HG03025 (cell line): ENCODE measurements at regions not wholly inside any gene's neighbourhood (a gene's known extent, or its start where the extent isn't known, plus 50 kb on each side); places are given as distances from the start of the nearest gene placed in this dataset.

ENCODE experiments used
- ATAC-seq: cut with Tn5 transposase; IDR thresholded peaks from one replicate; pipeline ENCODE4 v1.9.1; 2021; ENCODE audit warnings: mild to moderate bottlenecking, moderate library complexity; ENCODE audit not compliant: unreplicated experiment, low FRiP score

DNA sequence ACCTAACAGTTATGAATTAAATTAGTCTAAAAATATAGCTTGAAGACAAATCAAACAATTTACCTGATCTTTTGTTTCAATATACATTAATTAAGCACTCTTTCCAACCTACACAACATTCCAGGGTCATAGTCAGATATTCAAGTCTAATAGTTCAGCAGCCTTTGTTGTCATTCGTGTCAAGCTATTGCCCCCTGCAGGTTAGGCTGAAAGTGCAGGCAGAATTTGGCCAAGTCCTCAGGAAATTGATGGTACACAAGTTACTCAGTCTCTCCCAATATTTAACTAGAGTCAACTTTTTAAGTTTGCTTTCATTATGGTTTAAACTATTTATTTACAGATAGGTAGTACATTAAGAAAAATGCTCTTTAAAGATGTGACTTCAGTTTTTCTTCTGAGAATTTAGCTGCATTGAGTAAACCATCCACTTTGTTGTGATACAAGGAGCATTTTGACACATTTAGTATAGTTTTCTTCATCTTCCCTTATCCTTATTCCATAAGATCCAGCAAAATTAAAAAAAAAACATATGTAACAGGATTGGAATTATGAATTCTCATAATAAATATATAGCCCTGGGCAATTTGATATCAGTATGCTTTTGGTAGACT, 130.3 kb upstream of the DPYD start:
- ATAC-seq, result no peak

GRCh38 chr1:98049370-98050135, 128.7 kb upstream of the DPYD start:
- no peak for ATAC-seq

- no peak for ATAC-seq
Observed at GRCh38 chr1:98048751-98049325, 128.0 kb upstream of the DPYD start.

DNA sequence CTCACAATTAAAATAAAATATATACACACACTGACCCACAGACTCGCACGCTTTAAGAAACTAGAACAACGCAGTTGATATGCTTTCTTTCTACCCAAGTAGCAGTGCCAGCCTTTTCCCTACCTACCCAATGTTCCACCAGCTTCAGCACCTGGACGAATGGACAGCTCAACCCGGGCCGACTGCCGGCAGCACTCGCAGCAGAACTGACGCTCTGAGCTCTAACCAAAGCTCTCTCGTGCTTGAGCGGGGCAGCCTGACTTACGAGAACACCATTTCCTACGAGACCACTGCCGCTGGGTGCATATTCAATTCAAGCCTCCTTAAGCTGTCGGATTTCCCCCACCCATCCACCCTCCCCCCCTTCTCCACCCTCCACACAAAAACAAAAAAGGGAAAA, 127.4 kb upstream of the DPYD start:
- peak; percentile 67 for ATAC-seq

- ATAC-seq, result no peak
Observed at GRCh38 chr1:98047171-98047570, 126.3 kb upstream of the DPYD start.

GRCh38 chr1:98045767-98046641, 125.2 kb upstream of the DPYD start:
- no peak for ATAC-seq

DNA sequence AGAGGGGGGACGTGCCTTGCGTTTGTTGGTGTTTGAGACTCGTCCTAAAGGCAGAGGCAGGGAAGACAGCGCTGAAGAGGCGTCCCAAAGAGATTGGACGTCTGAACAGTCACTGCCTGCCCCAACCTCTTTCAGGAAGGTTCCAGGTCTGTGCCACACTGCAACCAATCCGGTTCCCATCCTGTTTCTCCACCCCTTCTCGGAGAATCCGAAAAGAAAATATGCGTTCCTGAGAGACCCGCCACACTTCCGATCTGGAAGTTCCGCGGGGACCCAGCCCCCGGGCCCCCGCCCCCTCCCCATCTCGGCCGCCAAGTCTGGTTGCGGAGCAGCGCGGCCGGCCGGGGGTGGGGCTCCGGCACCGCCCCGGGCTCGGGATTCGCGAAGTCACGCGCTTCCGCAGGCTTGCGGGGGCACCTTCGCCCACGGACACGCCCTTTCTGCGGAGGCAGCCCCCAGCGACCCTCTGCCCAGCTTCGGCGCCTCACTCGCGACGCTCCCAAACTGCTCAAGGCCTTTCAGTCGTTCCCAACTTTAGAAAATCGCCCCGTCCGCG, 124.5 kb upstream of the DPYD start:
- ATAC-seq, result no peak

DNA sequence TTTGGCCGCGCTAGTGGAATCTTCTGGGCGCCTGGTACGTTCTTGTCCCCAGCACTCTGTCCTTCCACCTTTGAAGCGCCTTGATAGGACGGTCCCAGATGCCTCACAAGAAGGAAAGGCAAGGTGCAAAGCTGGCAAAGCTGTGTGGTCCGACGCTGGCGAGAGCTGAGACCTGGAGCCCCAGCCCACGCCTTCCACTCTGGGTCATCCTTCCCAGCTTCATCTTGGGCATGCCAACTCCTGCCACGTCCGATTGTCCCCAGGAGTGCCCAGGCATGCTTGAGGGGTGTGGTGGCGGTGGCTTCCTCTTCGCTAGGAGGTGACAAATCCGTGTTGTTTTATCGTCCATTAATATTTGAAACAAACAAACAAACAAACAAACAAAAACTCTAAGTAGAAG, 123.9 kb upstream of the DPYD start:
- ATAC-seq, result no peak

DNA sequence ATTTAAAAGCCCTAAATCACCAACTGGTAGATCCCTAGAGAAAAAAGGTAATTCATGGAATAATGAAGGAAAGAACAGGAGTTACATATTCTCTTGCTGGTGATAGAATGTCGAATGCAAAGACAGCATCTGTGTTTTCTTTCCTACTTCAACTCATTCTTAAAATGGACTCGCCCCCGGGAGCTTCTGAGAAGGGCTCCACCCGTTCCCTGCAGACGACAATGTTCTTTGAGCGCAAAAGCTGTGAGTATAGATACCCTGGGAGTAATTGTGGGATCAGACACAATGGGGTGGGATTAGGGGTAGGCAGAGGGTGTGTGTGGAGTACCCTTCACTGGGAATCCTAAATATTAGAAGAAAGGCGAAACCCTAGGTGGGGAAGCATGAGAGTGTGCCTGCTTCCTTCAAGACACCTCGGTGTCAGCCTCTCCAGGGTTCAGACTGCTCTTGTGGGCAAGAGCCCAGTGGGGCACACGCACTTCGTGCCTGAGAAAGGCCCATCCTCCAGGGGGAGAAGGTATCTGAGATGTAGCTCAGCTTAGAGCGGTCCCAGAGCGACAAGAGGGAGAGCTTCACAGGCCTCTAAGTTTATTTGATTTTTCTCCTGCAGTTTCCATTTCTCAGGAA, 123.3 kb upstream of the DPYD start:
- no peak for ATAC-seq

DNA sequence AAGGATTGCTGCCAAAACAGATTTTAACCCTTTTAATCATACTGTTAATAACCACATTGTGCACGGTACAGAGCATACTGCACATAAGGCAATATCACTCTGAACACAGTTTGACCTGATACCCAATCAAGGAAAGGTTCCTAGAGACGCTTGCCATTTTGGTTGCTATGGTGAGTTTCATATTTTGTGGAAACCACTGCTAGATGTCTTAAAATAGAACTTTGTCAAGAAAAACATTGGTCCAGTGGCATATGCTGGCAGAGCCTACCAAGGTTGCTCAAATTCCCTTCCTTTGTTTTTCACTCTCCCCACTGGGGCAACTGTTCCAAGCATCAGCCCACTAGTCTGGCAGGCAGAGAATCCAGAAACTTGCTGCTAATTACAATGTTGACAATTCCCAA, 114.8 kb upstream of the DPYD start:
- ATAC-seq, result no peak

- ATAC-seq, result no peak
Observed at GRCh38 chr1:98034505-98034904, 113.7 kb upstream of the DPYD start.

GRCh38 chr1:98032958-98033357, 112.1 kb upstream of the DPYD start:
- no peak for ATAC-seq

- ATAC-seq, result no peak
Observed at GRCh38 chr1:98030976-98031375, 110.1 kb upstream of the DPYD start.

DNA sequence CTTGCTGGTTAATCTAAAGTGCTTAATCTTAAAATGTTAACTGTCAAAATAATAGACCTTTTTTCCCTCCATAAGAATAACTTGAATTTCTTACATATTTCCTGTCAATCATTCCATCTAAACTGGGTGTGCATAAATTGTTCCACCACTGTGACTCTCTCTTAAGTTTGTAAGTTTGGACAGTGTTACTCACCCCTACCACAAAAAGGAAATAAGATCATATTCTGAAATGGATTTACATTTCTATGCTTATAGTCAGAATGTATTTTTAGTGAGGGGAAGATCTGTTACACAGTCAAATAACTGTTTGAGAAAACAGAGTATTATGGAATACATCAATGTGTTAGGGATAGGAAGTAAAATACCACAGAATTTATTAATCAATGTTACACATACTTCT, 109.6 kb upstream of the DPYD start:
- no peak for ATAC-seq

DNA sequence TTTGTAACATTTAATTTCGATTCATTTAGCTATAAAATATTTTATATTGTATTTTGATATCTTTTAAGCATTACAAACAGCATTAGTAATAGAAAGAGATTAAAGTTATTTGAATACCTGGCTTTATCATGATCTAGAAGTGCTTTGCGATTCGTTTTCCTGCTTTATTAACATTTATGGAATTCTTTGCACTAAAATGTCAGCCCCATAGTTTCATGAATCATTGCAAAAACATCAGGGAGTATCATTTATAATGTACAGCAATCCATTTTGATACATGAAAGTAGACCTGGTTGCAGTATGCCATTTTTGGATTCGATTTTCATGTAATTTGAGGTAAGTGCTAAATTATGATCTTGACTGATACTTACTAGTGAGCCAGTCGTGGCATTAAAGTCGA, 108.0 kb upstream of the DPYD start:
- no peak for ATAC-seq

- no peak for ATAC-seq
Observed at GRCh38 chr1:98027103-98027705, 106.4 kb upstream of the DPYD start.

- ATAC-seq, result no peak
Observed at GRCh38 chr1:98025858-98026257, 105.0 kb upstream of the DPYD start.

DNA sequence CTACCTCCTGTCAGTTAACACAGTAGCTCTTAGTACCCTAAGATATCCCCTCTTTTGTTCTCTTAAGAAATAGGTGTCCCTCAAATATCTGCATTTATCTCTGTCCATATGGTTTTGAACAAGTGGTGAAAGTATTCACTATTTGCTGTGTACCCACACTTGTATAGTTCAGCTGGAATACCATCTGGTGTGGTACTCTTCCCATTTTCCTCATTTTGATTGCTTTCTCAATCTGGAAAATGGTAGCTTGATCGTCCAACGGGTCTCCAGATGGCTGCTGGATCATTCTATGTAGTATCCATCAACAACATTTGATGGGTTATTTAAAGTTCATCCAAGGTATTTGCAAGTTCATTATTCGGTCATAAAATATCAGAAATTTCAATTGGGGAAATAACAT, 100.3 kb upstream of the DPYD start:
- no peak for ATAC-seq

GRCh38 chr1:98019747-98020146, 98.9 kb upstream of the DPYD start:
- no peak for ATAC-seq

GRCh38 chr1:98018074-98018473, 97.2 kb upstream of the DPYD start:
- no peak for ATAC-seq
